GM13977 (cell line): ENCODE measurements at regions not wholly inside any gene's neighbourhood (a gene's known extent, or its start where the extent isn't known, plus 50 kb on each side); places are given as distances from the start of the nearest gene placed in this dataset.
"Not testable (repeated sequence)": the region's sequence is repeated elsewhere in the genome, so short reads cannot be mapped to it uniquely, and the experiment has no call there.

Experiments used
- DNase-seq: peaks from one replicate; pipeline ENCODE4 v3.0.0; 2012; ENCODE audit warnings: low spot score
- in situ Hi-C: fragments of 300-500 bp; cut with MboI; formaldehyde crosslinking; loops from one replicate; pipeline ENCODE4 v1.12.0; 2022; ENCODE audit warnings: low sequenced_read_pairs, low pct_unique_long_range_greater_than_20kb, mixed read lengths, inconsistent platforms; ENCODE audit not compliant: unreplicated experiment
- TF ChIP-seq, protein P1 (sequence below): IDR thresholded peaks from 2 replicates; pipeline ENCODE4 v1.5.1; 2012; ENCODE audit warnings: mild to moderate bottlenecking, control low read depth; ENCODE audit not compliant: insufficient read depth; ENCODE audit errors: extremely low read depth, missing control alignments

DNA sequence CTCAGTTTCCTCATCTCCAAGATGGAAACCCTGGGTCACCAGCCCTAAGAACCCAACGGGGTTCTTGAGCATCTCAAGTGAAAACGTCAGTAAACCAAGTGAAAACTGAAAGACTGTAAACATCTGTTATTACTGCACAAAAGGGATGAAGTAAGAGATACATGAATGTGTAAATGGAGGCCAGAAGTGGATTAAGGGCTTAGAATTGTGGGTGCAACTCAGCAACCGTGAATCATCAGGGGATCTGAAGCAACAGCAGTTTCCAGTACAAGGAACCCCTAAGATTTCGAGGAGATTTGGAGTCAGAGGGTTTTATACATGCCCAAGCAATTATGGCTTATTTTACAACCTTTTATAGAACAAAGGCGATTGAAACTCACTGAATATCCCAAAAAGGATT is 95.7 kb upstream of the SVIL start:
- TF ChIP-seq, protein P1, sequence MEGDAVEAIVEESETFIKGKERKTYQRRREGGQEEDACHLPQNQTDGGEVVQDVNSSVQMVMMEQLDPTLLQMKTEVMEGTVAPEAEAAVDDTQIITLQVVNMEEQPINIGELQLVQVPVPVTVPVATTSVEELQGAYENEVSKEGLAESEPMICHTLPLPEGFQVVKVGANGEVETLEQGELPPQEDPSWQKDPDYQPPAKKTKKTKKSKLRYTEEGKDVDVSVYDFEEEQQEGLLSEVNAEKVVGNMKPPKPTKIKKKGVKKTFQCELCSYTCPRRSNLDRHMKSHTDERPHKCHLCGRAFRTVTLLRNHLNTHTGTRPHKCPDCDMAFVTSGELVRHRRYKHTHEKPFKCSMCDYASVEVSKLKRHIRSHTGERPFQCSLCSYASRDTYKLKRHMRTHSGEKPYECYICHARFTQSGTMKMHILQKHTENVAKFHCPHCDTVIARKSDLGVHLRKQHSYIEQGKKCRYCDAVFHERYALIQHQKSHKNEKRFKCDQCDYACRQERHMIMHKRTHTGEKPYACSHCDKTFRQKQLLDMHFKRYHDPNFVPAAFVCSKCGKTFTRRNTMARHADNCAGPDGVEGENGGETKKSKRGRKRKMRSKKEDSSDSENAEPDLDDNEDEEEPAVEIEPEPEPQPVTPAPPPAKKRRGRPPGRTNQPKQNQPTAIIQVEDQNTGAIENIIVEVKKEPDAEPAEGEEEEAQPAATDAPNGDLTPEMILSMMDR = no peak
- in situ Hi-C loops = no loop called here
- DNase-seq = no peak

DNA sequence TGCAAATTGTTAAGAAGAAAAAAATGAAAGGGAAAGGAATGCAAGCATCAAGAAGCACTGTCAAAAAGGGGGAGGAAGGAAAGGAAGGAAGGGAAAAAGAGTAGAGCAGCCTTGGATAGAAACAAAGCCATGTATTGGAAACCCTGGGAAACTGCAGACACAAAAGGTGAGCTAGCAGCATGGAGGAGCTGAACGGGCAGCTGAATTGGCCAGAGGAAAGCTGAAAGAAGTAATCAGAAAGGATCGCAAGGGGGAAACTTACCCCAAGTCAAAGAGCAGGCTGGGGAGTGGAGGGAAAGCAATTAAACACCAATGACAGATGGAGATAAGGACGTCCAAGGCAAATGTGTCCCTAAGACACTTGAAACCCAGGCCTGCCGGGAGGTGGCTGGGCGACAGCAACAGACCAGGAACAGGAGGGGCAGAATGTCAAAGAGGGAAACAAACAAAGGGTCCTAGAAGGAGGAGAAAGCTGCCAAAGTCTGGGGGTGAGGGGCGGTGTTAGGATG is 93.8 kb upstream of the SVIL start:
- in situ Hi-C loops = no loop called here
- DNase-seq = no peak
- TF ChIP-seq, protein P1 = no peak

DNA sequence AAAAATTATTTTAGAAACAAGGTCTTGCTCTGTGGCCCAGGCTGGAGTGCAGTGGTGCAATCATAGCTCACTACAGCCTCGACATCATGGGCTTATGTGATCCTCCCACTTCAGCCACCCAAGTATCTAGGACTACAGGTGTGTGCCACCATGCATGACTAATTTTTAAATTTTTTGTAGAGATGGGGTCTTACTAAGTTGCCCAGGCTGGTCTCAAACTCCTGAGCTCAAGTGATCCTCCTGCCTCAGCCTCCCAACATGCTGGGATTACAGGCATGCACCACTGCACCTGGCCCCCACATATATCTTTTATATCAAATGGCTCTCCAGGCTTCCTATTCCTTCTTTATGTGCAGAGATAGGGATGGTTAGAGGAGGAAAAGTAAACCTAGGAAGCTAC is 91.2 kb upstream of the SVIL start:
- DNase-seq, in situ Hi-C loops: not testable (repeated sequence)

DNA sequence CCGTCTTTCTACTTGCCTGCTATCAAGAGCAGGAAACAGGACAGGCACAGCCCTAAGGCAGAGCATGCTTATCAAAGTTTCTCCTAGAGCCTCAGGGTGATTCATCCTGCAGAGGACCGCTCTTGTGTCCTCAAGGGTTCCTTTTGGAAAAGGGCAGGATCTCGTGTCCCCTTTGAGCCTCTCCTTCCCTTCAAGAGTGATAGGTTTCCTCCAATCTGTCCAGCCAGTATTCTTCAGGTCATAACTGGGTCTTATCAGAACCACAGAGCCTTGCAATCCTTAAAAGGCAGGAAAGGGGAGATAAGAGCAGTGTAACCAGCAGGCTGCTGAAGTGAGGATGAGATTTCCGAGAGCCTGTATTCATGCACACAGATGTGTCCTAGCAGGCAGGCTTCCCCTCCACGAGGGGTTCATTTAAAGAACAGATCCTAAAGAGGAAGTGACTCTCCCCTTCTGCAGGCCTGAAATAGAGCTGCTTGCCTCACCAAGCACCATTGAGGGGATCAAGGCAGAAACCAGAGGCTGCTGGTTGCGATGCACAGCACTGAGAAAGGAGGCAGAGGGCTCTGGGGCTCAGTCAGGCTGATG is 90.5 kb upstream of the SVIL start:
- TF ChIP-seq, protein P1 = no peak
- in situ Hi-C loops = no loop called here
- DNase-seq = no peak

DNA sequence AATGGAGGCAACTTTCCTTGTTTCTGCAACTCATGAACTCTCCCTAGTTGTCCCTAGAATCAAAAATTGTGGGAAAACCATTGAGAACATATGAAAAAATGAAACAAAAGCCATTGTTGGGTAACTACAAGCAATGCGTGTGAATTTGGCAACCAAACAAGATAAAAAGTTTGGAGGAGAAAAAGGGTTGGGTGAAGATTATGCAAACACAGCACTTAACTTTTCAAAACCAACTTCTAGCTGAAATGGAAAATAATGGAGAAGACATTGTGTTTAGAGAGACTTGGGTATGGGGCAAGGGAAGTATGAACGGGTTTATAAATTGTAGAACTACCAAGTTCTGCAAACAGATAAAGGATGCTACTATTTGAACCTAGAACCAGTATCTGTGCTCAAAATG is 89.0 kb upstream of the SVIL start:
- in situ Hi-C loops = no loop called here
- TF ChIP-seq, protein P1 = no peak
- DNase-seq = no peak

DNA sequence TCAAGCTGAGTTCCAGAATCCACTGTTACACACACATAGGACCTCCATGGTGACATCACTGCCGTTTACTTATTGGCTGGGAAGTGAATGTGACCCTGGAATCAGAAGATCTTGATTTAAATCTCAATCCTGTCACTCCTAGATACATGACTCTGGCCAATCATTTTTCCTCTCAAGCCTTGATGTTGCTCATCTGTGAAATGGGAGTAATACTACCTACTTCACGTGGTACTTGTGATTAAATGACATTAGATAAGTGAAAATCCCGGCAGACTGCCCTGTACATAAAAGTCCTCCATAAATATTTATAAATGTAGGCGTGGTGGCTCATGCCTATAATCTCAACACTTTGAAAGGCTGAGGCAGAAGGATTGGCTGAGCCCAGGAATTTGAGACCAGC is 88.0 kb upstream of the SVIL start:
- in situ Hi-C loops = no loop called here

DNA sequence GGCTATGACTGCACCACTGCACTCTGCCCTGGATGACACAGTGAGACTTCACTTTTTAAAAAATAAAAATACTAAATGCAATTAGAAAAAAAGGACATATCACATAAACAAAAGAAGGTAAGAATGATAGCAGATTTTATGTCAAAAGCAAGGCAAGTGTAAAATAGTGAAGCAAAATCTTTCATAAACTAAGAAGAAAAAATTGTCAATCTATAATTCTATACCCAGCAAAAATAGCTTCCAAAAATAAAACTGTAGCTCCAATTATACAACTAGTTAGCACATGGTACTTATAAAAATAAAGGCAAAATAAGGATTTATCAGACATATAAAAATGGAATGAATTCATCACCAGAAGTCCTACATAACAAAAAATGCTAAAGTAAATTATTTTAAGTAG is 85.4 kb upstream of the SVIL start:
- TF ChIP-seq, protein P1 = no peak
- DNase-seq = no peak
- in situ Hi-C loops = no loop called here

More for the DNA sequence above, 88.0 kb upstream of the SVIL start:
- no peak for DNase-seq
- TF ChIP-seq, protein P1 = no peak
